CD4-positive, alpha-beta T cell (primary cell): ENCODE measurements at regions not wholly inside any gene's neighbourhood (a gene's known extent, or its start where the extent isn't known, plus 50 kb on each side); places are given as distances from the start of the nearest gene placed in this dataset.

Source experiments
- ATAC-seq: fragments of 200-7000 bp; cut with Tn5 transposase; one replicate; pipeline ENCODE4 v1.10.0; 2022; ENCODE audit warnings: mild to moderate bottlenecking; ENCODE audit not compliant: poor library complexity
- CTCF ChIA-PET: fragments of 350-600 bp; sonication (Branson Sonifier 250); formaldehyde crosslinking; loops from one replicate; lab custom pipeline; 2021; ENCODE audit warnings: antibody characterized with exemption, inconsistent platforms; lab: Charles Lee
- POLR2A ChIA-PET: fragments of 350-600 bp; sonication (Branson Sonifier 250); formaldehyde crosslinking; loops from one replicate; lab custom pipeline; 2021; ENCODE audit warnings: antibody characterized with exemption, inconsistent platforms; lab: Charles Lee
- DNase-seq, 14 experiments: peaks; one replicate each; pipeline ENCODE4 v3.0.0-alpha.2; 2013 to 2020; ENCODE audit warnings: mixed read lengths in 2 of 14
- H3K27ac ChIP-seq, 2 donors: one replicate each; pipeline versions ENCODE4 v1.5.1 to v1.7.0; 2013; ENCODE audit warnings: low read length in 2 of 2, low read depth in 1 of 2, mild to moderate bottlenecking in 1 of 2
- H3K27me3 ChIP-seq, 2 experiments: 1 replicate in 1 of 2; 2 replicates in 1 of 2; pipeline versions ENCODE4 v1.6.1 to v1.7.0; 2013; ENCODE audit warnings: low read length in 2 of 2, control low read depth in 1 of 2, mild to moderate bottlenecking in 1 of 2, moderate library complexity in 1 of 2; ENCODE audit not compliant: insufficient read depth in 2 of 2, control insufficient read depth in 1 of 2
- H3K36me3 ChIP-seq: one replicate; pipeline ENCODE4 v1.6.1; 2013; ENCODE audit warnings: low read length, control low read depth; ENCODE audit not compliant: insufficient read depth
- H3K4me1 ChIP-seq: one replicate; pipeline ENCODE4 v1.6.1; 2013; ENCODE audit warnings: low read length, control low read depth; ENCODE audit not compliant: insufficient read depth
- H3K4me3 ChIP-seq: one replicate; pipeline ENCODE4 v1.5.1; 2013; ENCODE audit warnings: mild to moderate bottlenecking, low read length, moderate library complexity
- H3K9me3 ChIP-seq, 2 experiments: 1 replicate in 1 of 2; 2 replicates in 1 of 2; pipeline versions ENCODE4 v1.6.1 to v1.7.0; 2013; ENCODE audit warnings: low read length in 2 of 2, mild to moderate bottlenecking in 2 of 2, control low read depth in 1 of 2, moderate library complexity in 1 of 2; ENCODE audit not compliant: control insufficient read depth in 1 of 2, insufficient read depth in 1 of 2
- H3K27ac Mint-ChIP-seq: one replicate; pipeline ENCODE4 v1.8.0; 2020; ENCODE audit warnings: mixed read lengths
- H3K27me3 Mint-ChIP-seq: one replicate; pipeline ENCODE4 v1.8.0; 2021; ENCODE audit warnings: mixed read lengths
- H3K36me3 Mint-ChIP-seq: one replicate; pipeline ENCODE4 v1.8.0; 2021; ENCODE audit warnings: low read depth, mixed read lengths
- H3K4me1 Mint-ChIP-seq: one replicate; pipeline ENCODE4 v1.8.0; 2021; ENCODE audit warnings: low read depth, mixed read lengths
- H3K4me3 Mint-ChIP-seq: one replicate; pipeline ENCODE4 v1.8.0; 2020; ENCODE audit warnings: mild to moderate bottlenecking, mixed read lengths
- H3K9me3 Mint-ChIP-seq: one replicate; pipeline ENCODE4 v1.8.0; 2020; ENCODE audit warnings: mixed read lengths
- intact Hi-C, 2 experiments: fragments of 100-400 bp; cut with DNase I in 1 of 2; cut with micrococcal nuclease in 1 of 2; formaldehyde crosslinking; loops; one replicate each; pipeline versions ENCODE4 v1.15.1 to v1.9.0; 2023 to 2025; cut with DNase I, micrococcal nuclease
- TF ChIP-seq, protein P1 (sequence below): fragments of 200-600 bp; IDR thresholded peaks from one replicate; pipeline ENCODE4 v1.8.0; 2022; ENCODE audit warnings: antibody characterized with exemption, mild to moderate bottlenecking

DNA sequence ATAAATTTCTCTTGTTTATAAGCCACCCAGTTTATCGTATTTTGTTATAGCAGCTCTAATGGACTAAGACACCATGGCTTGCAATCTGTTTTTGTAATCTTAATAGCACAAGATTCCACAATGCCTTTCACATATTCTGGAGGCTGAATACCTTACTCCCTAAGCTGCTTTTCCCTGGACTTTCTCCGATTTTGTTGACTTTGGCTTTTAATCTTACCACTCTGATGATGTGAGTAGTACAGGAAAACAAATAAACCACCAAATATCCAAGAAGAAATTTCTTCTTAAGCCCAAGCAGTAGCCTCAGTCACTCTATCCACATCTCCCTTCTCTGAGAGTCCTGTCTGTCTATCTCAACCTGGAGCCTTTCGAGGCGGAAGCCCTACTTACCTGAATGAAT, 838.6 kb downstream of the LTN1 start:
- Histone ChIP-seq H3K27ac (no peak overlapping the region), H3K9me3 (peaks cover 0 to 6% of the 10 kb centered on the region in 2 experiments), H3K4me1 (no peaks in the 10 kb centered on the region), H3K4me3 (no peak overlapping the region), H3K27me3 (no peaks in the 10 kb centered on the region), H3K36me3 (no peaks in the 10 kb centered on the region)
- ChIA-PET CTCF (no interaction called here), POLR2A (no interaction called here)
- DNase-seq = no peak
- Mint-ChIP-seq H3K36me3 (no peaks in the 10 kb centered on the region), H3K4me1 (no peaks in the 10 kb centered on the region), H3K27me3 (no peaks in the 10 kb centered on the region), H3K4me3 (no peak overlapping the region), H3K27ac (no peak overlapping the region), H3K9me3 (no peaks in the 10 kb centered on the region)
- TF ChIP-seq, protein P1, sequence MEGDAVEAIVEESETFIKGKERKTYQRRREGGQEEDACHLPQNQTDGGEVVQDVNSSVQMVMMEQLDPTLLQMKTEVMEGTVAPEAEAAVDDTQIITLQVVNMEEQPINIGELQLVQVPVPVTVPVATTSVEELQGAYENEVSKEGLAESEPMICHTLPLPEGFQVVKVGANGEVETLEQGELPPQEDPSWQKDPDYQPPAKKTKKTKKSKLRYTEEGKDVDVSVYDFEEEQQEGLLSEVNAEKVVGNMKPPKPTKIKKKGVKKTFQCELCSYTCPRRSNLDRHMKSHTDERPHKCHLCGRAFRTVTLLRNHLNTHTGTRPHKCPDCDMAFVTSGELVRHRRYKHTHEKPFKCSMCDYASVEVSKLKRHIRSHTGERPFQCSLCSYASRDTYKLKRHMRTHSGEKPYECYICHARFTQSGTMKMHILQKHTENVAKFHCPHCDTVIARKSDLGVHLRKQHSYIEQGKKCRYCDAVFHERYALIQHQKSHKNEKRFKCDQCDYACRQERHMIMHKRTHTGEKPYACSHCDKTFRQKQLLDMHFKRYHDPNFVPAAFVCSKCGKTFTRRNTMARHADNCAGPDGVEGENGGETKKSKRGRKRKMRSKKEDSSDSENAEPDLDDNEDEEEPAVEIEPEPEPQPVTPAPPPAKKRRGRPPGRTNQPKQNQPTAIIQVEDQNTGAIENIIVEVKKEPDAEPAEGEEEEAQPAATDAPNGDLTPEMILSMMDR = no peak
- intact Hi-C loops = no loop called here
- ATAC-seq = no peak

DNA sequence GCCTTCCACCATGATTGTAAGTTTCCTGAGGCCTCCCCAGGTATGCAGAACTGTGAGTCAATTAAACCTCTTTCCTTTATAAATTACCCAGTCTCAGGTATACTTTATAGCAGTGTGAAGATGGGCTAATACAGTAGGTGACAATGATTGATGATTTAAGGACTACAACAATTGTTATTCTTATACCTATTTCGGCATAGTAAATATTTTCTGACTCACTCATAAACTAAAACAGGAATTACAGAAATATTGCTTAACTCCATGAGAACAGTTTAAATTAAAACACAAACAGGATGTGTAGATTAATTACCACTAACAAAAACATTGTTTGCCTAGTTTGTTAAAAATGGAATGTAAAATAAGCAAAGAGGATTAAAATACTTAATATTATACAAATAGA, 839.9 kb downstream of the LTN1 start:
- Histone ChIP-seq H3K9me3 (peaks cover 0 to 6% of the 10 kb centered on the region in 2 experiments), H3K36me3 (no peaks in the 10 kb centered on the region), H3K4me1 (no peaks in the 10 kb centered on the region), H3K27ac (no peak overlapping the region), H3K27me3 (no peaks in the 10 kb centered on the region), H3K4me3 (no peak overlapping the region)
- ChIA-PET CTCF (no interaction called here), POLR2A (no interaction called here)
- no peak for DNase-seq
- Mint-ChIP-seq H3K27ac (no peak overlapping the region), H3K36me3 (no peaks in the 10 kb centered on the region), H3K4me3 (no peak overlapping the region), H3K27me3 (no peaks in the 10 kb centered on the region), H3K9me3 (peaks cover 2% of the 10 kb centered on the region), H3K4me1 (no peaks in the 10 kb centered on the region)
- TF ChIP-seq, protein P1 = no peak
- ATAC-seq = no peak
- intact Hi-C loops = no loop called here

DNA sequence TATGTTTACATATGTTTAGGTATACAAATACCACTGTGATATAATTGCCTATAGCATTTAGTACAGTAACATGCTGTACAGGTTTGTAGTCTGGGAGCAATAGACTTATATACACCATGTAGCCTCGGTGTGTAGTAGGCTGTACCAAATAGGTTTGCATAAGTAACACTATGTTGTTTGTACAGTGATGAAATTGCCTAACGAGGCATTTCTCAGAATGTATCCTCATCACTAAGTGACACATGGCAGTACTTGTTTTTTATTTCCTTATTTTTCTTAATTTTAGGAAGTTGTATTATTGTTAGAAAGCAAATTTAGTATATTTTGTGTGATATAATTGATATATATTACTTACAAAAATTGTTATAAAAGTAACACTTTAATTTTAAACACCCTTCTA, 840.9 kb downstream of the LTN1 start:
- no peaks in the 10 kb centered on the region for H3K36me3 Mint-ChIP-seq
- H3K27ac ChIP-seq = no peak overlapping the region
- intact Hi-C loops = no loop called here
- no peaks in the 10 kb centered on the region for H3K27me3 Mint-ChIP-seq
- ChIA-PET CTCF (no interaction called here), POLR2A (no interaction called here)
- DNase-seq (no peak), ATAC-seq (no peak)
- H3K4me1 Mint-ChIP-seq = no peaks in the 10 kb centered on the region
- no peaks in the 10 kb centered on the region for H3K36me3 ChIP-seq
- H3K9me3 ChIP-seq = peaks cover 0 to 6% of the 10 kb centered on the region in 2 experiments
- peaks cover 2% of the 10 kb centered on the region for H3K9me3 Mint-ChIP-seq
- no peak overlapping the region for H3K4me3 ChIP-seq
- TF ChIP-seq, protein P1 = no peak
- H3K27ac Mint-ChIP-seq = no peak overlapping the region
- H3K4me1 ChIP-seq = no peaks in the 10 kb centered on the region
- H3K27me3 ChIP-seq = no peaks in the 10 kb centered on the region
- H3K4me3 Mint-ChIP-seq = no peak overlapping the region
